Gastroesophageal sphincter (tissue), 4 donors: ENCODE measurements at regions not wholly inside any gene's neighbourhood (a gene's known extent, or its start where the extent isn't known, plus 50 kb on each side); places are given as distances from the start of the nearest gene placed in this dataset.
"Not testable (repeated sequence)": the region's sequence is repeated elsewhere in the genome, so short reads cannot be mapped to it uniquely, and the experiment has no call there.

Source experiments
- ATAC-seq: fragments of 150-250 bp; one replicate; pipeline ENCODE4 v1.9.1; 2016; ENCODE audit warnings: mild to moderate bottlenecking, moderate library complexity
- H3K27ac ChIP-seq, 4 donors: fragments of 200-600 bp; sonication (generic) in 3 of 4; 1 replicate in 3 of 4; 2 replicates in 1 of 4; pipeline ENCODE4 v1.5.1; 2016 to 2019
- H3K27me3 ChIP-seq: fragments of 200-600 bp; sonication (generic); one replicate; pipeline ENCODE4 v1.5.1; 2019
- H3K36me3 ChIP-seq, 2 donors: fragments of 200-600 bp; sonication (generic); one replicate each; pipeline ENCODE4 v1.5.1; 2019; ENCODE audit warnings: control low read depth in 1 of 2
- H3K4me1 ChIP-seq, 3 donors: fragments of 200-600 bp; sonication (generic); 1 replicate in 2 of 3; 2 replicates in 1 of 3; pipeline ENCODE4 v1.5.1; 2016 to 2019; ENCODE audit warnings: control low read depth in 2 of 3
- H3K4me3 ChIP-seq, 2 donors: fragments of 200-600 bp; sonication (generic); one replicate each; pipeline ENCODE4 v1.5.1; 2019; ENCODE audit warnings: mild to moderate bottlenecking in 1 of 2, moderate library complexity in 1 of 2
- H3K9me3 ChIP-seq, 3 donors: fragments of 200-600 bp; sonication (generic); one replicate each; pipeline ENCODE4 v1.5.1; 2017 to 2019; ENCODE audit warnings: control low read depth in 2 of 3
- CTCF ChIP-seq, 4 experiments: fragments of 200-600 bp in 2 of 4; fragments of 450-650 bp in 2 of 4; sonication (generic) in 1 of 4; IDR thresholded peaks; one replicate each; pipeline ENCODE4 v1.5.1; 2017 to 2019; ENCODE audit warnings: antibody characterized with exemption in 4 of 4, mild to moderate bottlenecking in 2 of 4, moderate library complexity in 2 of 4
- EP300 ChIP-seq: sonication (generic); formaldehyde crosslinking; IDR thresholded peaks from one replicate; pipeline ENCODE4 v1.6.1; 2017; ENCODE audit warnings: antibody characterized with exemption, mild to moderate bottlenecking
- POLR2A ChIP-seq, 2 donors: fragments of 450-650 bp; IDR thresholded peaks; one replicate each; pipeline ENCODE4 v1.6.1; 2017; ENCODE audit warnings: antibody characterized with exemption in 2 of 2, mild to moderate bottlenecking in 2 of 2, moderate library complexity in 1 of 2
- POLR2AphosphoS5 ChIP-seq: sonication (generic); formaldehyde crosslinking; IDR thresholded peaks from one replicate; pipeline ENCODE4 v1.6.1; 2017; ENCODE audit warnings: antibody characterized with exemption
- WGBS, 2 donors: methylation state at CpG; one replicate each; pipeline ENCODE4 v1.1.5; 2018; ENCODE audit warnings: low coverage in 1 of 2; 5-methylcytosine and 5-hydroxymethylcytosine counted together

- WGBS, 2 donors: 94% methylated on average over 1 of the region's 1 CpG; no CpG with 5 or more reads in 1 of the 2 donors
- Histone ChIP-seq H3K27ac (no peak overlapping the region), H3K27me3 (no peaks in the 10 kb centered on the region), H3K36me3 (no peaks in the 10 kb centered on the region), H3K4me3 (no peak overlapping the region), H3K4me1 (no peaks in the 10 kb centered on the region), H3K9me3 (peaks cover 0 to 33% (median 0%) of the 10 kb centered on the region in 3 donors)
- ATAC-seq: no peak
- no peak for TF ChIP-seq CTCF (IDR thresholded peaks at IDR 0.05)
- TF ChIP-seq POLR2AphosphoS5: no peak
- TF ChIP-seq EP300: no peak
Observed at GRCh38 chr6:91057689-91058088, 470.8 kb upstream of the MAP3K7 start.

GRCh38 chr6:91055959-91056358 lies 469.1 kb upstream of the MAP3K7 start:
- Histone ChIP-seq H3K9me3 (peaks cover 0 to 27% (median 0%) of the 10 kb centered on the region in 3 donors), H3K27ac (no peak overlapping the region), H3K4me3 (no peak overlapping the region), H3K27me3 (no peaks in the 10 kb centered on the region), H3K36me3 (no peaks in the 10 kb centered on the region), H3K4me1 (no peaks in the 10 kb centered on the region)
- ATAC-seq: no peak
- WGBS, 2 donors: 38 to 44% methylated on average over 1 of the region's 1 CpG
- no peak for TF ChIP-seq POLR2AphosphoS5
- TF ChIP-seq POLR2A (IDR thresholded peaks at IDR 0.05): no peak
- TF ChIP-seq CTCF (IDR thresholded peaks at IDR 0.05): no peak
- TF ChIP-seq EP300: no peak

- not testable (repeated sequence) for H3K36me3 ChIP-seq, H3K4me1 ChIP-seq, H3K4me3 ChIP-seq, H3K27ac ChIP-seq, H3K27me3 ChIP-seq, ATAC-seq
- 94 to 100% methylated on average over 1 to 19 of the region's 33 CpGs for WGBS, 2 donors
- H3K9me3 ChIP-seq: peaks cover 0 to 15% (median 0%) of the 10 kb centered on the region in 3 donors
Observed at GRCh38 chr6:91052473-91053450, 465.9 kb upstream of the MAP3K7 start.

- no peak overlapping the region for H3K4me3 ChIP-seq
- H3K9me3 ChIP-seq: no peaks in the 10 kb centered on the region
- no peaks in the 10 kb centered on the region for H3K27me3 ChIP-seq
- no peaks in the 10 kb centered on the region for H3K4me1 ChIP-seq
- no peak for TF ChIP-seq POLR2AphosphoS5
- no peak for TF ChIP-seq EP300
- no peak for TF ChIP-seq CTCF (IDR thresholded peaks at IDR 0.05)
- no peak for TF ChIP-seq POLR2A (IDR thresholded peaks at IDR 0.05)
- H3K27ac ChIP-seq: no peak overlapping the region
- no peaks in the 10 kb centered on the region for H3K36me3 ChIP-seq
- 42 to 63% methylated on average over 1 of the region's 1 CpG for WGBS, 2 donors
- ATAC-seq: no peak
Observed at GRCh38 chr6:91045161-91045560, 458.3 kb upstream of the MAP3K7 start.

- no peak overlapping the region for H3K4me3 ChIP-seq
- H3K27me3 ChIP-seq: no peaks in the 10 kb centered on the region
- H3K4me1 ChIP-seq: no peaks in the 10 kb centered on the region
- no peaks in the 10 kb centered on the region for H3K9me3 ChIP-seq
- no peaks in the 10 kb centered on the region for H3K36me3 ChIP-seq
- 82 to 87% methylated on average over 2 of the region's 2 CpGs for whole genome bisulfite sequencing, 2 donors
- no peak overlapping the region for H3K27ac ChIP-seq
- no peak for ATAC-seq
- no peak for TF ChIP-seq CTCF (IDR thresholded peaks at IDR 0.05)
- TF ChIP-seq EP300: no peak
- no peak for TF ChIP-seq POLR2A (IDR thresholded peaks at IDR 0.05)
- TF ChIP-seq POLR2AphosphoS5: no peak
Observed at GRCh38 chr6:91043751-91044150, 456.9 kb upstream of the MAP3K7 start.
